Dermis blood vessel endothelial cell (primary cell): ENCODE measurements at regions not wholly inside any gene's neighbourhood (a gene's known extent, or its start where the extent isn't known, plus 50 kb on each side); places are given as distances from the start of the nearest gene placed in this dataset.
"Not testable (repeated sequence)": the region's sequence is repeated elsewhere in the genome, so short reads cannot be mapped to it uniquely, and the experiment has no call there.

Experiments
- DNase-seq: peaks from one replicate; pipeline ENCODE4 v3.0.0; 2010

- peak; percentile 85 for DNase-seq
Measured at GRCh38 chr10:28130267-28130666, 131.4 kb upstream of the ODAD2 start.

GRCh38 chr10:28127881-28128280, 129.0 kb upstream of the ODAD2 start:
- no peak for DNase-seq

GRCh38 chr10:28125701-28126100, 126.8 kb upstream of the ODAD2 start:
- DNase-seq = no peak

GRCh38 chr10:28120795-28121194, 121.9 kb upstream of the ODAD2 start:
- no peak for DNase-seq

DNA sequence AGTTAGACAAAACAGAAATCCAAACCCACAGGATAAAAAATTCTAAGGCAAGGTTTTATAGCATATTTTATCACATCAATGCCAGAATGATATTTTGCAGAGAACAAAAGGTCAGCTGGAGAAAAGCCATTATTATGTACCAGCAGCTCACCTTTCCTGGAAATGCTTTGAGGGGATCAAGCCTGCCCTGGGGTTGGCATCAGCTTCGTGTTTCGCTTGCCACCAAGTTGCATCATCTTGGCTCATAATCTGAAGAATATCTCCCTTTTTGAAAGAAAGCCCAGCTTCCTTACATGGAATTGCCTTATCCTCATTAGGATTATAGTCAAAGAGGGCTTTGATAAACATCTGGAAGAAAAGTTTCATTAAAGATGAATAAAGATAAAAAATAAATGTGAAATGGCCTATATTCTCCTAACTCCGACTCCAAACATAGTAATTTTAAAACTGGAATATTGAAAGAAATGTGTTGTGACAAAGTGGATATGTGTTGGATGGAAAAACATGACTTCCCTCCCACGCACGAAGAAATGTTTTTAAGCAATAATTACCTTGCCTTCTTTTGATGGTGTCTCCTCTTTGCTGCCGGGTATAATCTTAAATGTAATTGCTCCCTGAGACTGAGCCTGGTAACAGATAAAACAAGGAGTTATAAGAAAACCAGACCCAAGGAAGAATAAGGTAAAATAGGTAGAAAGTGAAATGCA, 121.3 kb upstream of the ODAD2 start:
- peak; percentile 23 for DNase-seq

DNA sequence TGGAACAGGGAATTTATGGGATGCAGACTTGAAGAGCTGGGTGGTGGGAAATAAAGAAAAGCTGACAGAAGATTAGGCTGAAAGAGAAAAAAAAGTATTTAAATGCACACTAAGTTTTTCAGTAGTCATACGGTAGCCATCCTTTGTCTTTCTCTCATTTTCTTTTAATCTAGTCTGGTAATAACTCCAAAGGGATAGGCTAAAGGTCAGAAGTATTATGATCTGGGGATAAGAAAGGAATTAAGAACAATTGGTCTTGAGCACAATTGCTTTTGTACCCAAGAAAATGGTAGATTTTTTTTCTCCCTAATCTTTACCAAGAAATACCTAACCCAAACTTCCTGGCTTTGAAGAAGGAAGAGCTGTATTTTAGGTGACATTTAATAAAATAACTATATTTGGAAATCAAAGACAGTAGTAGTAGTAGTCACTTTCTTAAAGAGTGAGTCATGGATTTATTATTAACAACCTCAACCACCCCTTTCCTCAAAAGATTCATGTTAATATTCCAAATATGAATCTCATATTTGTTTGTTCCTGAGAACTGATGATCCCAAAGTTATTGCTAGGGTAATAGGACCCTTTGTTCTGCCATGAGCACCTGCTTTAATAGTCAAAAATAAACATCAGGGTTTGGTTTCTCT, 120.2 kb upstream of the ODAD2 start:
- peak; percentile 13 for DNase-seq

DNA sequence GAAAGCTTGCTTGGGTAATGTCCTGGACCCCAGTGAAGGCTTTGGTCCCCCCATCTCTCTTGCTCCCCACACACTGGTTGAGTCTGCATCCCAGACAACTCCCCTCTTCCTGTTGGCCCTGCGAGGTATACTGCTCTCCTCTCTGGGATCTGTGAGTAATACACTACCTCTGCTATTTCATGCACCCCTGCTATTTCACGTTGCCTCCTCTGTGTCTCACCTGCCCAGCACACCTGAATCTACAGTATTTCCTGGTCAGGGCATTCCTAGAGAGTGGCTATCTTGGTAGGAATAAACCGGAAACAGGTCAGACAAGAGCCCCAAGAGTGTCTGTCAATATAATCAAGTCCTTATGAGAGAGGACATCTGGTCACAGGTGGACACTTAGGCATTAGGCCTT, 114.3 kb upstream of the ODAD2 start:
- DNase-seq = no peak

DNA sequence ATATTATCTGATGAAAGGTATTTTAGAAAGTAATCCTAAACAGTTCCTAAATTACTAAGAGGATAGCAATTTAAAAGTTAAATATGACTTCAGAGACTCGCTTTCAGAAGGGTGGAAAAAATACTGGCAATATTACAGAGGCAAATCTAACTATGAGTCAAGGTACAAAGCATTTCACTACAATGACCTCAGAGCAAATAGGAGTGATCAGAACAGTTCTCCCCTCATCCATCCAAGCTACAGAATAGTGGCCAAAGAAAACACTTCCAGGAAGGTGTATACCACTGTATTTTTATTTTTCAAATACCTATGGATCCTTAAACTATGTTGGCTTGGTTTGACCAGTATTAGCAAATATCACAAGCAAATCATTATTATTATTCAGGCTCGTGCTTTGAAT, 112.8 kb upstream of the ODAD2 start:
- DNase-seq = peak; percentile 66

GRCh38 chr10:28105561-28105960, 106.7 kb upstream of the ODAD2 start:
- no peak for DNase-seq

- DNase-seq = no peak
Measured at GRCh38 chr10:28097633-28098032, 98.8 kb upstream of the ODAD2 start.

DNA sequence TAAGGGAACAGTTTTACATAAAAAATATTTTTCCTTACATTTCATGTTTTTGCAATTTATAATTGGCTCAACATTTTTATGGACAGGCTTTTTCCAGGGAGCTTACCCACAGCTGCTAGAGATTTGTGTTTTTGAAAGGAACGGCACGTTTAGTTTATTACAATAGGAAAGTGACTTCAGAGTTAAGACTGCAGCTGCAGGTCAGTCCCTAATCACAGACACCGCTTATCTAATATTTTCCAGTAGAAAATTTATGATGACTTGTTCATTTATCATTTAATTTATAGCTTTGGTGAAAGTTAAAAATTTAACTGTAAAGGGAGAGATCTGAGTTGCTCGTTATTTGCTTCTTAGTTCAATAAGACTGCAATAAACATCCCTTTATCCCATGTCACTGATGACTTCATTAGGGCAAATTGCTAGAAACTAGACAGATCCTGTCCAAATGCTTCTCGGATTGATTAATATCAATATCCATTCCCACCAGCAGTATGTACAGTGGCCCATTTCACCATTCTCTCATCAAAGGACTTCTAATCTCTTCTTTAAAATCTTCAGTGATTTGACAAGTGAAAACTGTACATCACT, 97.0 kb upstream of the ODAD2 start:
- peak; percentile 42 for DNase-seq

- DNase-seq = no peak
Measured at GRCh38 chr10:28094121-28094520, 95.2 kb upstream of the ODAD2 start.

GRCh38 chr10:28091913-28092312, 93.0 kb upstream of the ODAD2 start:
- peak; percentile 53 for DNase-seq

- DNase-seq = peak; percentile 33
Measured at GRCh38 chr10:28090506-28090905, 91.6 kb upstream of the ODAD2 start.

DNA sequence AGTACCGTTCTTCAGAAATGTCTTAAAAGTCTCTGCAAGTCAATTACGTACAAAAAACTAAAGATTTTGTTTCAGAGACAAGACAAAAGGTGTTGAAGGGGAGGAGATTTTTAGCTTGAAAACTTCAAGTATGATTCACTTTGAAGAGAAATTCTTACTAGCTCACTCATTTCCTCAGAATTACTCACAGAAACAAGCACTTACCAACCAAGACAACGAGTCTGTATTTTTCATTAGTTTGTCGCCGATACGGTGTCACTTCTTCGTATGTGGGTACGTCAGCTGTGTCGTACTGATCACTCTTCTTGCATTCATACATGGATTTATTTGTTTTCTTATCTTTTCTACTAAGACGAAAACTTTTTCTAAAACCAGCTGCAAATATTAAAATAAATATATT, 90.6 kb upstream of the ODAD2 start:
- DNase-seq = peak; percentile 94

- DNase-seq = peak; percentile 51
Measured at GRCh38 chr10:28087661-28088351, 88.9 kb upstream of the ODAD2 start.

DNA sequence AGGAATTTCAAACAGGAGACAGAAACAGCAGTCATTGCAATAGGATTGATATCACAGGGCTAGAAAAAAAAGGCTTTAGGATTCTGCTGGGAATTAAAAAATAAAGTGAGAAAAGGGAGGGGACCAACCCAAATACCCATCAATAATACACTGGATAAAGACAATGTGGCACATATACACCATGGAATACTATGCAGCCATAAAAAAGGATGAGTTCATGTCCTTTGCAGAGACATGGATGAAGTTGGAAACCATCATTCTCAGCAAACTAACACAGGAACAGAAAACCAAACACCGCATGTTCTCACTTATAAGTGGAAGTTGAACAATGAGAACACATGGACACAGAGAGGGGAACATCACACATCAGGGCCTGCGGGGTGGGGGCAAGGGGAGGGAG, 86.9 kb upstream of the ODAD2 start:
- DNase-seq = not testable (repeated sequence)

- DNase-seq = no peak
Measured at GRCh38 chr10:28082885-28083284, 84.0 kb upstream of the ODAD2 start.

DNA sequence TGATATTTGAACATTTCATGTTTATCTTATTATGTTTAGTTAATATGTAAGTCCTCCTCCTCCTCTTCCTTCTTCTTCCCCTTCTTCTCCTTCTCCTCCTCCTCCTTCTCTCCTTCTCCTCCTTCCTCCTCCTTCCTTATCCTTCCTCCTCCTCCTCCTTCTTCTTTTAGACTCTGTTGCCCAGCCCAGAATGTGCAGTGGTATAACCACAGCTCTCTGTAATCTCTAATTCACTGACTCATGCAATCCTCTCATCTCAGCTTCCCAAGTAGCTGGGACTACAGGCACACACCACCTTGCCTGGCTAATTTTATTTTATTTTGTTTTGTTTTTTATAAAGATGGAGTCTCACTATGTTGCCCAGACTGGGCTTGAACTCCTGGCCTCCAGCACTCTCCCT, 83.4 kb upstream of the ODAD2 start:
- no peak for DNase-seq

DNA sequence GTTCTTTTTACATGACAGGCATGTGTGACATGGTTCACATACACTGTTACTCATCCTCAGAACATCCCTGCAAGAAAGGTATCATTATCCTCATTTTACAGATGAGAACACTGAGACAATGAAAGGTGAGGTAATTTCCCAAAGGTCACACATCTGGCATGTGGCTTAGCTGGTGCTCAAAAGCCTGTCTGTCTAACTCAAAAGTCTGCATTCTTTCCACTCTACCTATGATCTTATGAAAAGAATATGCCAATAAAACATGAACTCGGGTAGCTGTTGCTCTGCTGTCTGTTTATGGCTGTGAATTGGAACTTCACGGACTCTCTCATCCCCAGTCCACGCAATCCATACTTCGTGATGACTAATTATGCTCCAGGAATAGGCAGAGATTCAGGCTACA, 79.0 kb upstream of the ODAD2 start:
- no peak for DNase-seq

DNA sequence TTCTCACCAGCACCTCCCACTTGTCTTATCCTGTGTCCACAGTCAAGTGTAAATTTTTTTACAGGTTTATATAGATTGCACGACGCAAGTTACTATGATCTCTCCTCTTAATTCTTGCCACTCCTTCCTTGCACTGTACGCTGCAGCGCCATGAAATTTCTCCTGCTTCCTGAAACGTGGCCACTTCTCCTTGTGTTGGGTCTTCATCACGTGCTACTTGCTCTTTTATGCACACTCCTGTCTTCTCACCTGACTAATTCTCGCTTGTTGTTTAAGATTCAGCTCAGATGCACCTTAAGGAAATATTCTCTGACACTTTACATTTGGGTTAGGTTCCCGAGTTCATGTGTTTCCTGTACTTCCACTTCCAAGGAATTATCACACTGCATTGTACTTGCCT, 76.5 kb upstream of the ODAD2 start:
- DNase-seq = no peak

DNA sequence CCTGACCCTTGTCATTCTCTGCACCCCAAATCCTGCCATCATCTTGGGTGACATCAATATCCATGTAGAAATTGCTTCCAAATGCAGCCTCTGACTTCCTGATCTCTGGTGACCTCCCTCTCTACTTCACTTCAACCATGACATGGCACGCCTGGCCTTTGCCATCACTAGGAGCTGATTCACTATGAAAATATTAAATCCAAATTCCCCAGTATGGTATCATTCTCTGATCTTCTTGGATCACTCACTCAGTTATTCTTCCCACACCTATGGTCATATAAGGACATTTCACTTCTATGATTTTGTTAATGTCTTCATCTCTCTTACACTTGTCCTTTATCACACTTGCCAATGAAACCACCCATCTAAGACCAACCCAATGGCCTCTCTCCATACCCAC, 73.7 kb upstream of the ODAD2 start:
- no peak for DNase-seq

DNA sequence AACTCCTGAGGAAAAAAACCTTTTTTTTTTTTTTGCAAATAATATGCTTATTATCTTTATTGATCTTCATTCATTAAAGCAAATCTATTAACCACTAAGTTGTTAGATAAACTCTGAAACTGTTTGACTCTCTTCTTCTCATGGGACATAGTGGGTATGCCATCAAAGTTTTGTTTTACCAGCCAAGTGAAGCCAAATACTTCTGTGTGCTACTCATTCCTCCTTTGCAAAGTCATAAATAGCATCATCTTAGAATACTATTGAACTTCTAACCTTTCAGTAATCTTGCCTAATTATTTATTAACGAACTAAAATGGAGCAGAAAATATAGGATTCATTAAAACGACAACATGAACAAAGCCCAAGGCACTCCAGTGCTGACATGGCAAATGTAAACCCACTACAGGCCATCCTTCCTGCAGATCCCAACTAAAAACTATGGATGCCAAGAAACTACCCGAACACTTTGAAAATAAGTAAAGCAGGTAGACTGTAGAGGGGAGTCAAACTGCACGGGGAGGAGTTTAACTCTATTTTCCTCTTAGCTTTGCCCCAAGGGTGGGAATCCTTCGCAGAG, 61.2 kb upstream of the ODAD2 start:
- DNase-seq = no peak
